Osteoblast (primary cell): ENCODE measurements at regions not wholly inside any gene's neighbourhood (a gene's known extent, or its start where the extent isn't known, plus 50 kb on each side); places are given as distances from the start of the nearest gene placed in this dataset.
"Not testable (repeated sequence)": the region's sequence is repeated elsewhere in the genome, so short reads cannot be mapped to it uniquely, and the experiment has no call there.

Experiments used
- DNase-seq: peaks from one replicate; pipeline ENCODE4 v3.0.0; 2011; ENCODE audit warnings: low spot score, mixed read lengths; ENCODE audit not compliant: insufficient read length; ENCODE audit errors: missing footprints
- H2AFZ ChIP-seq: 2 replicates; pipeline ENCODE4 v1.6.0; 2011; ENCODE audit warnings: mild to moderate bottlenecking, low read length
- H3K27ac ChIP-seq: 2 replicates; pipeline ENCODE4 v1.5.1; 2011; ENCODE audit warnings: mild to moderate bottlenecking, low read depth, low read length, moderate library complexity
- H3K27me3 ChIP-seq: 2 replicates; pipeline ENCODE4 v1.6.0; 2012; ENCODE audit warnings: mild to moderate bottlenecking, control low read depth, inconsistent platforms, low read length, moderate library complexity; ENCODE audit not compliant: insufficient read depth
- H3K36me3 ChIP-seq: 2 replicates; pipeline ENCODE4 v1.5.1; 2011; ENCODE audit warnings: mild to moderate bottlenecking, low read length, control low read depth, moderate library complexity; ENCODE audit not compliant: insufficient read depth
- H3K4me1 ChIP-seq: 2 replicates; pipeline ENCODE4 v1.5.1; 2011; ENCODE audit warnings: mild to moderate bottlenecking, low read length, control low read depth, moderate library complexity; ENCODE audit not compliant: insufficient read depth
- H3K4me2 ChIP-seq: 2 replicates; pipeline ENCODE4 v1.6.0; 2011; ENCODE audit warnings: mild to moderate bottlenecking, low read length; ENCODE audit not compliant: insufficient read depth
- H3K4me3 ChIP-seq: fragments of 200-600 bp; sonication (generic); 3 replicates; pipeline ENCODE4 v1.5.1; 2012; ENCODE audit warnings: mild to moderate bottlenecking, low read length, inconsistent platforms; ENCODE audit not compliant: insufficient read depth
- H3K79me2 ChIP-seq: 2 replicates; pipeline ENCODE4 v1.6.0; 2012; ENCODE audit warnings: mild to moderate bottlenecking, low read length, control low read depth, inconsistent platforms; ENCODE audit not compliant: insufficient read depth
- H3K9me3 ChIP-seq: 2 replicates; pipeline ENCODE4 v1.5.1; 2011; ENCODE audit warnings: low read depth, low read length, control low read depth
- H4K20me1 ChIP-seq: 2 replicates; pipeline ENCODE4 v1.6.0; 2012; ENCODE audit warnings: mild to moderate bottlenecking, low read length, control low read depth; ENCODE audit not compliant: insufficient read depth

- not testable (repeated sequence) for H3K9me3 ChIP-seq, H3K27me3 ChIP-seq, H3K27ac ChIP-seq, H3K36me3 ChIP-seq, H3K4me3 ChIP-seq, H3K79me2 ChIP-seq, H3K4me2 ChIP-seq, H3K4me1 ChIP-seq, H2AFZ ChIP-seq, H4K20me1 ChIP-seq, DNase-seq
These were observed 62.8 kb downstream of the ARHGAP11B start for GRCh38 chr15:30688684-30689083.

- not testable (repeated sequence) for H4K20me1 ChIP-seq, H3K79me2 ChIP-seq, H3K27me3 ChIP-seq, H3K36me3 ChIP-seq, H3K4me2 ChIP-seq, DNase-seq, H2AFZ ChIP-seq, H3K4me1 ChIP-seq, H3K4me3 ChIP-seq, H3K27ac ChIP-seq, H3K9me3 ChIP-seq
These were observed 64.2 kb downstream of the ARHGAP11B start for GRCh38 chr15:30690153-30690552.

- not testable (repeated sequence) for DNase-seq, H3K4me1 ChIP-seq, H3K79me2 ChIP-seq, H3K9me3 ChIP-seq, H3K27ac ChIP-seq, H3K36me3 ChIP-seq, H3K4me3 ChIP-seq, H2AFZ ChIP-seq, H3K27me3 ChIP-seq, H4K20me1 ChIP-seq, H3K4me2 ChIP-seq
These were observed 69.9 kb downstream of the ARHGAP11B start for GRCh38 chr15:30695811-30696210.

GRCh38 chr15:30696439-30697314 lies 70.7 kb downstream of the ARHGAP11B start:
- H3K4me1 ChIP-seq, H3K9me3 ChIP-seq, DNase-seq, H4K20me1 ChIP-seq, H3K27me3 ChIP-seq, H3K27ac ChIP-seq, H2AFZ ChIP-seq, H3K79me2 ChIP-seq, H3K4me2 ChIP-seq, H3K4me3 ChIP-seq, H3K36me3 ChIP-seq: not testable (repeated sequence)

GRCh38 chr15:30697315-30697685 lies 71.4 kb downstream of the ARHGAP11B start:
- H2AFZ ChIP-seq, H3K36me3 ChIP-seq, H4K20me1 ChIP-seq, H3K4me2 ChIP-seq, H3K4me3 ChIP-seq, H3K4me1 ChIP-seq, H3K9me3 ChIP-seq, H3K27me3 ChIP-seq, H3K79me2 ChIP-seq, DNase-seq, H3K27ac ChIP-seq: not testable (repeated sequence)

GRCh38 chr15:30700006-30700597 lies 74.2 kb downstream of the ARHGAP11B start:
- H3K27ac ChIP-seq, DNase-seq, H3K27me3 ChIP-seq, H3K36me3 ChIP-seq, H3K9me3 ChIP-seq, H4K20me1 ChIP-seq, H3K4me3 ChIP-seq, H2AFZ ChIP-seq, H3K79me2 ChIP-seq, H3K4me1 ChIP-seq, H3K4me2 ChIP-seq: not testable (repeated sequence)

GRCh38 chr15:30707976-30708685 lies 82.2 kb downstream of the ARHGAP11B start:
- H2AFZ ChIP-seq, H3K9me3 ChIP-seq, H3K4me1 ChIP-seq, DNase-seq, H3K4me2 ChIP-seq, H3K4me3 ChIP-seq, H3K36me3 ChIP-seq, H3K79me2 ChIP-seq, H3K27me3 ChIP-seq, H3K27ac ChIP-seq, H4K20me1 ChIP-seq: not testable (repeated sequence)

- not testable (repeated sequence) for H3K27me3 ChIP-seq, H4K20me1 ChIP-seq, H3K27ac ChIP-seq, H3K79me2 ChIP-seq, H3K4me3 ChIP-seq, H3K4me1 ChIP-seq, H3K4me2 ChIP-seq, H3K9me3 ChIP-seq, H3K36me3 ChIP-seq, H2AFZ ChIP-seq
- DNase-seq, result peak; percentile 17
These were observed 82.9 kb downstream of the ARHGAP11B start for GRCh38 chr15:30708809-30709208.
